ENCODE measurements at regions not wholly inside any gene's neighbourhood (a gene's known extent, or its start where the extent isn't known, plus 50 kb on each side); places are given as distances from the start of the nearest gene placed in this dataset.

GRCh38 chr10:107814865-107815487, 650.5 kb upstream of the SORCS1 start:
- TF ChIP-seq EP300 (IDR thresholded peaks at IDR 0.05) = no peak
- TF ChIP-seq, protein P1, sequence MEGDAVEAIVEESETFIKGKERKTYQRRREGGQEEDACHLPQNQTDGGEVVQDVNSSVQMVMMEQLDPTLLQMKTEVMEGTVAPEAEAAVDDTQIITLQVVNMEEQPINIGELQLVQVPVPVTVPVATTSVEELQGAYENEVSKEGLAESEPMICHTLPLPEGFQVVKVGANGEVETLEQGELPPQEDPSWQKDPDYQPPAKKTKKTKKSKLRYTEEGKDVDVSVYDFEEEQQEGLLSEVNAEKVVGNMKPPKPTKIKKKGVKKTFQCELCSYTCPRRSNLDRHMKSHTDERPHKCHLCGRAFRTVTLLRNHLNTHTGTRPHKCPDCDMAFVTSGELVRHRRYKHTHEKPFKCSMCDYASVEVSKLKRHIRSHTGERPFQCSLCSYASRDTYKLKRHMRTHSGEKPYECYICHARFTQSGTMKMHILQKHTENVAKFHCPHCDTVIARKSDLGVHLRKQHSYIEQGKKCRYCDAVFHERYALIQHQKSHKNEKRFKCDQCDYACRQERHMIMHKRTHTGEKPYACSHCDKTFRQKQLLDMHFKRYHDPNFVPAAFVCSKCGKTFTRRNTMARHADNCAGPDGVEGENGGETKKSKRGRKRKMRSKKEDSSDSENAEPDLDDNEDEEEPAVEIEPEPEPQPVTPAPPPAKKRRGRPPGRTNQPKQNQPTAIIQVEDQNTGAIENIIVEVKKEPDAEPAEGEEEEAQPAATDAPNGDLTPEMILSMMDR (IDR thresholded peaks at IDR 0.05) = peak; percentile 50 to 59 (median 58)
- Histone ChIP-seq H3K36me3 (no peaks in the 10 kb centered on the region), H3K4me1 (no peaks in the 10 kb centered on the region), H3K9me3 (no peaks in the 10 kb centered on the region), H3K27me3 (no peaks in the 10 kb centered on the region), H3K4me3 (no peak overlapping the region), H3K27ac (no peak overlapping the region)
- peak; percentile 23 to 72 for DNase-seq (ENCODE audit: low spot score in 2 of 2)
- WGBS, 2 donors = 59 to 64% methylated on average over 6 of the region's 6 CpGs

DNA sequence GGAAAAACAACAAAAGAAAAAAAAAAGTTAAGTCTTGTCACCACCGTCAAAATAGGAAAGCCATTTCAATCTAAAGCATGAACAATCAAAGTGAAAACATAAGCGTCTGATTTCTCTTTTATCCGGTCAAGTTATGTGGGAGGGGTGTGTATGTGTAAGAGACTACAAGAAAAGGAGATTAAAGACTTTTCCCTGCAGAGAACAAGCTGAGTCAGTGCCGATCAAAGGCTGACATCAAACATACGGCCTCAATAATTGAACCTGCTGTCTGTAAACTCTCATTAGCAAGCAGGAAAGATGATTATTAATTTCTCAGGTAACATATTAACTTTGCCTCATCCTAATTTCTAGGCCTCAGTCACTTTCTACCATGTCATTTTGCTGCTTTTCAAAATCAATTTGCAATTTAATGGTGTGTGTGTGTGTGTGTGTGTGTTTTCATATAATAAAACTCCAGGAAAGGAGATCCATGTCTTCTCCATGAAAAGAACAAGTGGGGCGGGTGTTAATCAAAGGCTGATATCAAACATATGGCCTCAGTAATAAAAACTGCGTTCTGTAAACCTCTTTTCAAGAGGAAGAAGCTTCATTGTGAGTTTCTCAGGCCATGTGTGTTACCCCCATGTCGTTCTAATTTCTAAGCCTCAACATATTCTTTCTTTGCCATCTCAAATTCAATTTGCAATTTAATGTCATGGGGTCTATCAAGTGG, 649.1 kb upstream of the SORCS1 start:
- Histone ChIP-seq H3K27ac (no peak overlapping the region), H3K27me3 (no peaks in the 10 kb centered on the region), H3K9me3 (no peaks in the 10 kb centered on the region), H3K4me3 (no peak overlapping the region), H3K36me3 (no peaks in the 10 kb centered on the region), H3K4me1 (no peaks in the 10 kb centered on the region)
- WGBS, 2 donors = 68 to 71% methylated on average over 8 of the region's 8 CpGs
- no peak for DNase-seq (ENCODE audit: low spot score in 2 of 2)
- no peak for TF ChIP-seq POLR2A (IDR thresholded peaks at IDR 0.05)
- TF ChIP-seq, protein P1 (IDR thresholded peaks at IDR 0.05) = no peak
- no peak for TF ChIP-seq EP300 (IDR thresholded peaks at IDR 0.05)

DNA sequence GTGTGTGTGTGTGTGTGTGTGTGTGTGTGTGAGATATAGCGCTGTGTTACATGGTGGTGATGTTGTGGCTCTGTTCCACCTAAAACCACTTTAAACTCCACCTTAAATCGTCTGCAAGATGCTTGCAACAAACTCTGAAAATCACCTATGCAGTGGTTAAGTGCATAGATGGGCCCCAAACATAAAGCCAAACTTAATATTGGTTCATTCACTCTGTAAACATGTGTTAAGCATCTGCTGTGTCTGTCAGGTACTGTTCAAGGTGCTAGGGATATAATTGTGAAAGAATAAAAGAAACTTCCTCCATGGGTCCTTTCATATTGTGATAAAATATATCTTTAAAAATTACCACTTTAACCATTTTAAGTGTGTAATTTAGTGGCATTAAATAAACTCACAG, 645.4 kb upstream of the SORCS1 start:
- Histone ChIP-seq H3K27me3 (no peaks in the 10 kb centered on the region), H3K4me3 (no peak overlapping the region), H3K4me1 (no peaks in the 10 kb centered on the region), H3K36me3 (no peaks in the 10 kb centered on the region), H3K27ac (no peak overlapping the region), H3K9me3 (no peaks in the 10 kb centered on the region)
- WGBS, 2 donors = 89 to 93% methylated on average over 2 of the region's 2 CpGs
- DNase-seq (ENCODE audit: low spot score in 2 of 2) = no peak
- TF ChIP-seq EP300 (IDR thresholded peaks at IDR 0.05) = no peak
- TF ChIP-seq, protein P1 (IDR thresholded peaks at IDR 0.05) = no peak
- TF ChIP-seq POLR2A (IDR thresholded peaks at IDR 0.05) = no peak

DNA sequence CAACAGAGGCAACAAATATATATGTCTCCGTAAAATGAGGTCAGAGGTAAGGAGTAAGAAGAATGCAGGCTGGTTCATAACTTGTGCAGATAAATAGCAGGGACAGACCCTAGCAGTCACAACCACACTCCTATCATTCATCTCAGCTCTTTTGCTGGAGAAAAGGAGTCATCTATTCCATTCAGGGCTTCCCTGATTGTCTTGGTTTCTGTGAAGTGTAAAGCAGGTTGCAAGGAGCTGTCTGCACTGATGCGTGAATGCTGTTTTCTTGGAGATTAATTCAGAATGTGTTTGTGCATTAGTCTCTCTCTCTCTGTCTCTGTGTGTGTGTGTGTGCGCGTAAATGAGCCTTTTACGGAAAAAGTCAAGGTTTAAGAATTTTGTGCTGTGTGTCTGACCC, 643.3 kb upstream of the SORCS1 start:
- no peaks in the 10 kb centered on the region for H3K27me3 ChIP-seq
- H3K4me1 ChIP-seq = no peaks in the 10 kb centered on the region
- no peaks in the 10 kb centered on the region for H3K9me3 ChIP-seq
- 79 to 93% methylated on average over 5 of the region's 5 CpGs for WGBS, 2 donors
- TF ChIP-seq, protein P1 (IDR thresholded peaks at IDR 0.05) = no peak
- TF ChIP-seq POLR2A (IDR thresholded peaks at IDR 0.05) (no peak), EP300 (IDR thresholded peaks at IDR 0.05) (no peak)
- H3K4me3 ChIP-seq = no peak overlapping the region
- H3K27ac ChIP-seq = no peak overlapping the region
- H3K36me3 ChIP-seq = no peaks in the 10 kb centered on the region
- DNase-seq (ENCODE audit: low spot score in 2 of 2) = no peak

DNA sequence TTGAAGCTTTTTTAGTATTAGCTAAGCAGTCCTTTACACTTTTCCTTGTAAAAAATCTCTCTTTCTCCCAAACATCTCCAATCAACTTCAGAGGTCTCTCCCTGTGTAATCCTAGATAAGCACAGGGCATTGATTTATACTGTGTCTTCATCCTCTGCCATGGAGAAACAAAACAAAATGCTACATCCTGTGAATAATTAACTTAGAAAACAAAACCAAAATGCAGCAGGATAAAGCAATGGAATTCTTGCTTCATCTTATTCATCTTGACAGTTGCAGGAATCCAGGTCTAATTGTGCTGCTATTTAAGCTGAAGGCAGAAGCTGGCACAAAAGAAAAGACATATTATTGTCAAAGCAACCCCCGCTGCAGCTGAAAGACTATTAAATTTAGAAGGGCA, 641.5 kb upstream of the SORCS1 start:
- no peak for DNase-seq (ENCODE audit: low spot score in 2 of 2)
- TF ChIP-seq EP300 (IDR thresholded peaks at IDR 0.05) (no peak), POLR2A (IDR thresholded peaks at IDR 0.05) (no peak)
- TF ChIP-seq, protein P1 (IDR thresholded peaks at IDR 0.05) = no peak
- Histone ChIP-seq H3K36me3 (no peaks in the 10 kb centered on the region), H3K4me3 (no peak overlapping the region), H3K27ac (no peak overlapping the region), H3K9me3 (no peaks in the 10 kb centered on the region), H3K27me3 (no peaks in the 10 kb centered on the region), H3K4me1 (no peaks in the 10 kb centered on the region)
- WGBS, 2 donors = 71 to 80% methylated on average over 1 of the region's 1 CpG

Measured in tibial nerve (tissue), 4 donors.